ENCODE measurements at regions not wholly inside any gene's neighbourhood (a gene's known extent, or its start where the extent isn't known, plus 50 kb on each side); places are given as distances from the start of the nearest gene placed in this dataset.

- DNase-seq, result no peak
Measured at GRCh38 chr1:239686386-239686785, 300.0 kb downstream of the CHRM3 start.

GRCh38 chr1:239696317-239696716 lies 309.9 kb downstream of the CHRM3 start:
- no peak for DNase-seq

DNA sequence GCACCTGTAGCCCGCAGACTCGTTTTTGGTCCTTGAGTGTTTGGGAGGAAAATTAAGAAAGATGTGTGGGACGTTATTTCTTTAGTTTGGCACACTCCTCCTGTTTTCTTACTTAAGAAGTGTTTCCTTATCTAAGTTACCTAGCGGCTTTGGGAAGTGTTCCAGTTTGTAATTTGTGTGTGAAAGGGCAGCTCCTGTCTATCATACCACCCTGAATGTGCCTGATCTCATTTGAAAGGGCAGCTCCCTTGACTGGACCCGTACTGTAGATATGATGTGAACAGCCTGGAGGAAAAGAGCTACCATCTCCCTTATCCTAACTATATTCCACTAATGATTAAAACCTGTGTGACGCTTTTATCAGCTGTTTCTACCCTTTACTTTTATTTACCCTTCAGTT lies 314.3 kb downstream of the CHRM3 start:
- DNase-seq, result no peak

DNA sequence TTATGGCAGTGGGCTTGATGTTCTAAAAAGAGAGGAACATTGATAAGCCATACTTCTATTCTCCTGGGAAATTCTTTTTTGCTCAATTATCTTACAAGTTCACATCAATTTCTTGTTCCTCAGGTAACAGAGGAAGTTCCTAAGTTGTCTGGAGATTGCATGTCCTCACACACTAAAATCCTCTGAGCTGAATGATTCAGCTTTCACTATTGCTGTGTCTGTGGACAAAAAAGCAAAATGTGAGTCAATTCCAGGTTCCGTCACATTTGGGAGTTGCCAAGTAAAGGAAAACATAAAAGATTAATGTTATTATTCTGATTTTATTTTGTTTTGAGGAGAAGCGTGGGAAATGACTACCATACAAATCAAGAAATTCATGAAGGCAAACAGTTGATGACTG lies 316.7 kb downstream of the CHRM3 start:
- DNase-seq, result no peak

DNA sequence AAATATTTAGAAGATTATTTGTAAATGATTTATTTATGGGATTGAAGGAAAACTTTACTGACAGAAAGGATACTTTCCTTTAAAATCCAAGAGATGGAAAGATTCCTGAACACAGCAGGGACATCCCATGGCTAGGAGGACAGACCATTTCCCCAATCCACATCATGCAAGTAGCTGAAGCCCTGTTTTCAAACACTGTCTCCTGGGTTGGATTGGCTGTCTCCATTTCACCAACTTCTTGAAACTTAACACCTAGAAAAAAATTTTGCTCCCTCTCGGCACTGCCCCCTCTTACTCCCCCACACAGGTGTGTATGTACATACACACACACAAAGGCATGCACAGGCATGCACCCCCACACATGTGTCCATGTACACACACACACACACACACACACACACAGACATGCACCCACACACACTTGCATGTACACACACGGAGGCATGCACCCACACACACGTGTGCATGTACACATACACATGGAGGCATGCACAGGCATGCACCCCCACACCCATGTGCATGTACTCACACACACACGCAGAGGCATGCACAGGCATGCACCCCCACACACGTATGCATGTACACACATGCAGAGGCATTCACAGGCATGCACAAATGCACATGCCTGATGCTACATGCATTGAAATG lies 320.0 kb downstream of the CHRM3 start:
- no peak for DNase-seq

- DNase-seq, result no peak
Measured at GRCh38 chr1:239707615-239708014, 321.2 kb downstream of the CHRM3 start.

- DNase-seq, result no peak
Measured at GRCh38 chr1:239708622-239709021, 322.3 kb downstream of the CHRM3 start.

DNA sequence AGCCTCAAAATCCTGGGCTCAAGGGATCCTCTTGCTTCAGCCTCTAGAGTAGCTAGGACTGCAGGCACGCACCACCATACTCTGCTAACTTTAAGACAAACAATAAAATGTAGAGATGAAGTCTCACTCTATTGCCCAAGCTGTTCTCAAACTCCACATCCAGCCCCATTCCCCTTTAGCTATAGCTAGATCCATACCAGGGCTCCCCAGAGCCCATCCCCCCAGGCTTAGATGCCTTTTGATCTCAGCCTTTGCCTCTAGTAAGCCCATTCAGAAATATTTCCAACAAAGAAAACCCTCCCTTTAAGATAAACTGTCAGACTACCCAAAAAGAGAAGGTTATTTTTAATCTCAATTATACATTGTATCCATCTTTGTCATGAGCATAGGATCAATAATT lies 325.4 kb downstream of the CHRM3 start:
- DNase-seq, result no peak

DNA sequence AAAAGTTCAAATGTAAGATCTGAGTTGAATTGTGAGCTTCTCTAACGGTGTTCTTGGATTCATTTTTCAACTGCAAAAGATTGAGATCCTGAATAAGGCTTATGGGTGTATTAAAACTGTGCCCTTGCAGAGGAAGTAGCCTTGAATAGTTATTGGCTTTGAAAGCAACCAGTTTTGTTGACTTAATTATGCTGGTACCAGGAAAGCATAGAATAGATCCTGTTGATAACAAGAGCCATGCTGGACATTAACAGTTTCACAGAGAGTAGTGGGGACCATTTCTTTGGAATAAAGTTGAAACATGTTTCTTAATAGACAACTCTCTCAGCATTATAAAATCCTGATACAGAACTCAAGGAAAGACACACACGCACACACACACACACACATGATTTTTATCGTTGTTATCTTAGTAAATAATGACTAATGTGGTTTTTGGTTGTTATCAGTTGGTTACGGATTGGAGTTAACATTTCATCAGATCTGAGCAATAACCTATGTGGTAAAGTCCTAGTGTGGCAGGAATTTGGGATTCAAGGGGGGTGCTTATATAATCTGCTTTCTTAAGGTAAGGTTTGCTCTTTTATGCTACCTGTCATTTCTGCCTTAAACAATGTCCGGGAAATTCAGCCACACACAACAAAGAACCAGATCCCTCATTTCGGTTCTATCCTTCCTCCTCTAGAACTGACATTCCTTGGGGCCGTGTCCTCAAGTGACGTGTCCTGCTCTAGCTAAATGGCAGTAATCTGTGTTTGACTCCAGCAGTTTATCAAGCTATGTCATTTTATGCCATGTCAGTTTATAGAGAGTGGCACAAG lies 330.9 kb downstream of the CHRM3 start:
- no peak for DNase-seq

DNA sequence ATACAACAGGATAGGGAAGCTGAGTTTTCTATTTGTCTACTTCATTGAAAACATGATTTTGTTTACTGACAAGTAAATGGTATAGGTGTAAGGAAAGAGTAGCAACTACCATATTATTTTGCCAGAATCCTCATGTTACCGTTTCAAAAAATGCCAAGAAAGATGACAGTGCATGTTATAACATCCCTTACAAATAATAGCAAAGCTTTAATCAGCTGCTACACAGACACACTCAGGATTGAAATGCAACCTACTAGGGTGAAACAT lies 331.5 kb downstream of the CHRM3 start:
- no peak for DNase-seq

GRCh38 chr1:239718571-239718970 lies 332.2 kb downstream of the CHRM3 start:
- DNase-seq, result no peak

DNA sequence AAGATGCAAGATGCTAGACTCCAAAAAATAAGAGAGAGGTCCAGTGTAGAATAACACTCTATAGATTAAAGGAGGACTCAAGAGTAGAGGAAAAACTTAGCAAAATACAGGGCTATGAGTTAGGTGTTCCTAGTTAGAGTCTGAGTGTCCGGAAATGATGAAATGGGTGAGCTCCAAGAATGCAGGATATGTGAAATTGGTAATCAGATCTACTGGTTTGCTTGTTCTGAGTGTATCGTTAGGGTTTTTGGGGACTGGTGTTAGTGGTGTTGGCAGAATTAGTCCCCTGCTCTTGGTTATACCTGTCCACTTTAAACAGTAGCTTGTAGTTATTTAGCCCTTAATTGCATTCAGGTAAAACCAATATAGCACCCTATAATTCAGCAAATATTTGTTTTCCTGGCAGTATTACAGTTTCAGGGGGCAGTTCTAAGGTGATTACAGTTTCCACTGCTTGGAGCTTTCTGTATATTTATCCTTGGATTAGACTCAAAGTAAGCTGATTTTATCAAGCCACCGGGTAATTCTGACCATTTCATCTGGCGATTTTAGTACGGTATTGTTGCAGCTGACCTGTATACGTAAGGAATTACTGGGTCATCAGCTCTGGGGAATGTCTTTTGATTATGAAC lies 332.7 kb downstream of the CHRM3 start:
- DNase-seq, result no peak

DNA sequence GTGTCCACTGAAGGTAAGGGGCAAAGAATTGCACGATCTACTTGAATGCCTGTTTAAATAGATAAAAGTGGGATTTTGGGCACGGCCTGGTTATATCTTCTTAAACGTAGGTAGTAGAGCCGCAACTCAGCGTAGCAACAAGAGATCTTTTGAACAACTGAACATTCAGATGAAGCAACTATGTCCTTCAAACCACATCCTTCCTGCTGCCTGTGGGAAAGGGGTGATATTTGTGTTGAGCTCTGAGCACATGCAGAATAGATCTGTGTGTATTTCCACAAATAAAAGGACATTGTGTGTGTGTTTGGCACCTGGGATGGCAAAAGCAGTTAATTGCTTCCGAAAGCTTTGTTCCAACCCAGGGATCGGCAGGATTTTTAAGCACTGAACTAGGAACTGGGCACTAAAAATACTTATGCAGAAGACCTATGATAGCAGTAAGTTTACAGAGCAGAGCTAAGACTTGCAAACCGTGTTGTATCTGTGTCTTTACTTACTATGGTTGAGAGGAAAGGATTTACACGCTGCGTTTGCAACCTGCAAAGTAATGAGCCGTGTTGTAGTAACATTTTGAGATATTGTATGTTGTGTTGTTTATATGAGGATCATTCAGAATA lies 333.4 kb downstream of the CHRM3 start:
- no peak for DNase-seq

GRCh38 chr1:239722035-239722434 lies 335.7 kb downstream of the CHRM3 start:
- no peak for DNase-seq

GRCh38 chr1:239723776-239724367 lies 337.5 kb downstream of the CHRM3 start:
- DNase-seq, result no peak

- no peak for DNase-seq
Measured at GRCh38 chr1:239725371-239725770, 339.0 kb downstream of the CHRM3 start.

DNA sequence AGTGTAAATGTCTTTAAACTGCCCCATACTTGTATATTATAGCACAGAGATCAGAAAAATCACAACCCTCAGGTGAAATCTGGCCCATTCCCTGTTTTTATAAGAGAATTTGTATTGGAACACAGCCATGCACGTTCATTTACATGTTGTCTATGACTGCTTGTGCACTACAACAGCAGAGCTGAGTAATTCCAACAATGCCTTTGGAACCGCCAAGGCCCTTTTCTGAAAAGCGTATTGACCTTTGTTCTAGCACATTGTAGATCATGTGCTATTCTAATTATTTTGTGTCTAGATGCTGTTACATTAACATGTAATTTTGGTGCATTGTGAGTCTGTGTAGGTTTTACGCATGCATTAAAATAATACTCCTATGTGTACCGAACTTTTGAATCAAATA lies 339.6 kb downstream of the CHRM3 start:
- DNase-seq, result no peak

DNA sequence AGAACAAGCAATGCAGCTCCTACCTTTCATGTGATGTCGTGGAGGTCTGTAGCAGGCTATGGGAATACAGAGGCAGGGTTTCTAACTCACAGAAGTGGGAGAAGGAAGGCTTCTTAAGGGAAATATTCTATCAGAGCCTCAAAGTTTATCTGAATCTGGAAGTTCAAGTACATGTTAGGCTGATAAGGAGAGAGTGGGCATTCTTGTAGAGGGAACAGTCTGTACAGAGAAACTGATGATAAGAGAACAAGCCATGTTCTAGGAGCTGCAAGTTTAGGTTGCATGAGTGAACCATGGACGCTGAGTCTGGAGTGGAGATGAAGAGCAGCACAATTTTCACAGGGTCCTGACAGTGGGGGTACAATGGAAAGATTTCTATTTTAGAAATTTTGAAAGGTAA lies 344.0 kb downstream of the CHRM3 start:
- no peak for DNase-seq

DNA sequence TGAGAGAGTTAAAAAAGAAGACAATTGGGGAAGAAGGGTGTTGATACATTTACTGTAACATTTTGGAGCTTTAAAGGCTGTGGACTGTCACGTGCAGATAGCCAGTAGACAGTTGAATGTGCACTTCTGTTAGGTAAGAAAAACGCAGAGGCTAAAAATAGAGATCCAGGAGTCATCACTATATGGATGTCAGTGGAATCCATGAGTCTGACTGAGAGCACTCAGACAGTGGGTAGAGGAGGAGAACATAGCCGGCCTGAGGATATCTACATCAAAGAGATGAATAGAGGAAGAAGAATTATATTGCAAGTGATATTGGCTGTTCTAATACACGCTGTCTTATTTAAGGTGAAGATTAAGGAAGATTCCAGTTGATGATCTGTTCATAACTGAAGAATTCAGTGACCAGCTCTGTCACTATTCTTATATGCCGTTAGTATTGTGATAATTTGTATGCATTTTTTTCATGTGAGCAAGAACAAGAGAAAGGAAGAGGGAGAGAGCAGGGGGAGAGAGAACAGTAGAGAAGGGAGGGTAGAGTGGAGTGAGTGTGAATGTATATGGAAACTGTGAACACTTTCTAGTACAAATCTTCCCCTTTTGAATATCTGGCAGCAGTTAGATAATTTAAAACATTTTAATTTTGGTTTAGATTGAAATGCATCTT lies 344.8 kb downstream of the CHRM3 start:
- no peak for DNase-seq

DNA sequence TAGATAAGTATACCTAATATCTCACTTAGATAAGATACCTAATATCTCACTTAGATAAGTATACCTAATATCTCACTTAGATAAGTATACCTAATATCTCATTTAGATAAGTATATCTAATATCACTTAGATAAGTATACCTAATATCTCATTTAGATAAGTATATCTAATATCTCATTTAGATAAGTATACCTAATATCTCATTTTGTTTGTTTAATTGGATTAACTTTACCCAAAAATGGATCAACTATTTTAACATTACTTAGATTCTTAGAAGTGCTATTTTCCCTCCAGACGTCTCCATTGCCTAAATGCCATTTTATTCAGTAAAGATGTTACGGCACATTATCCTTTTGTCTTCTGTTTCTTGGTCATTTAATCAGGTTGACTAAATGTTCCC lies 346.4 kb downstream of the CHRM3 start:
- DNase-seq, result no peak

GRCh38 chr1:239733995-239734394 lies 347.6 kb downstream of the CHRM3 start:
- DNase-seq, result no peak

DNA sequence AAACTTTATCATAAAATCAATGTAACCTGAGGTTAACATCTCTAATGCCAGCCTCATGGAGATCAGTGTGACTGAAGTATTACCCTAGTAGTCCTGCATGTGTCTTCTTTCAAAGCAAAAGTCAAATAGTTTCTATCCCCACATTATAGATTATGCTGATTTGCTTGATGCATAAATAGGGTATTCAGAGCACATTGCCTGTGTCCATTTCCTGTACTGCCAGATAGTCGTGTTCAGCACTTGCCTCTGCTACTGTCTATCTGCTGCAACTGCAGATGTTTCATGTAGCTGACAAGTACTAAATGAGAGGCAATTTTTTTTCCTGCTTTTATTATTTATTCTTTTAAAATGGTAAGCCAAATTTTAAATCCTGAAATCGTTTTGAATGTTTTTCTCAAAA lies 348.7 kb downstream of the CHRM3 start:
- no peak for DNase-seq

- no peak for DNase-seq
Measured at GRCh38 chr1:239736479-239736878, 350.1 kb downstream of the CHRM3 start.

Data from NCI-H2171 treated with DMSO at 0.1 percent for 48 hours (cell line).